ENCODE measurements at regions not wholly inside any gene's neighbourhood (a gene's known extent, or its start where the extent isn't known, plus 50 kb on each side); places are given as distances from the start of the nearest gene placed in this dataset.

- Mint-ChIP-seq H3K4me1 (ENCODE audit: low read depth) (no peaks in the 10 kb centered on the region), H3K27ac (no peak overlapping the region), H3K27me3 (ENCODE audit: low read depth) (no peaks in the 10 kb centered on the region), H3K9me3 (no peaks in the 10 kb centered on the region), H3K36me3 (ENCODE audit: low read depth) (no peaks in the 10 kb centered on the region), H3K4me3 (ENCODE audit: low read depth) (no peak overlapping the region)
- intact Hi-C loops (cut with micrococcal nuclease) = no loop called here
- DNase-seq (ENCODE audit: low spot score) = no peak
These were observed 131.2 kb downstream of the ZNF518B start for GRCh38 chr4:10326075-10326474.

GRCh38 chr4:10321931-10322330 lies 135.3 kb downstream of the ZNF518B start:
- Mint-ChIP-seq H3K4me3 (ENCODE audit: low read depth) (no peak overlapping the region), H3K36me3 (ENCODE audit: low read depth) (no peaks in the 10 kb centered on the region), H3K9me3 (no peaks in the 10 kb centered on the region), H3K27ac (no peak overlapping the region), H3K27me3 (ENCODE audit: low read depth) (no peaks in the 10 kb centered on the region), H3K4me1 (ENCODE audit: low read depth) (no peaks in the 10 kb centered on the region)
- intact Hi-C loops (cut with micrococcal nuclease) = no loop called here
- no peak for DNase-seq (ENCODE audit: low spot score)

- Mint-ChIP-seq H3K27ac (no peak overlapping the region), H3K4me3 (ENCODE audit: low read depth) (no peak overlapping the region), H3K27me3 (ENCODE audit: low read depth) (no peaks in the 10 kb centered on the region), H3K36me3 (ENCODE audit: low read depth) (no peaks in the 10 kb centered on the region), H3K9me3 (no peaks in the 10 kb centered on the region), H3K4me1 (ENCODE audit: low read depth) (no peaks in the 10 kb centered on the region)
- DNase-seq (ENCODE audit: low spot score) = no peak
- intact Hi-C loops (cut with micrococcal nuclease) = no loop called here
These were observed 137.1 kb downstream of the ZNF518B start for GRCh38 chr4:10320130-10320529.

- Mint-ChIP-seq H3K27ac (no peak overlapping the region), H3K27me3 (ENCODE audit: low read depth) (no peaks in the 10 kb centered on the region), H3K9me3 (no peaks in the 10 kb centered on the region), H3K36me3 (ENCODE audit: low read depth) (no peaks in the 10 kb centered on the region), H3K4me3 (ENCODE audit: low read depth) (no peak overlapping the region), H3K4me1 (ENCODE audit: low read depth) (no peaks in the 10 kb centered on the region)
- intact Hi-C loops (cut with micrococcal nuclease) = no loop called here
- DNase-seq (ENCODE audit: low spot score) = no peak
These were observed 139.9 kb downstream of the ZNF518B start for GRCh38 chr4:10317345-10317744.

- no peak overlapping the region for H3K27ac Mint-ChIP-seq
- no peaks in the 10 kb centered on the region for H3K36me3 Mint-ChIP-seq (ENCODE audit: low read depth)
- intact Hi-C loops (cut with micrococcal nuclease) = no loop called here
- no peaks in the 10 kb centered on the region for H3K4me1 Mint-ChIP-seq (ENCODE audit: low read depth)
- no peak for DNase-seq (ENCODE audit: low spot score)
- no peaks in the 10 kb centered on the region for H3K27me3 Mint-ChIP-seq (ENCODE audit: low read depth)
- no peaks in the 10 kb centered on the region for H3K9me3 Mint-ChIP-seq
- no peak overlapping the region for H3K4me3 Mint-ChIP-seq (ENCODE audit: low read depth)
These were observed 140.4 kb downstream of the ZNF518B start for GRCh38 chr4:10316851-10317250.

GRCh38 chr4:10315638-10316037 lies 141.6 kb downstream of the ZNF518B start:
- H3K4me3 Mint-ChIP-seq (ENCODE audit: low read depth) = no peak overlapping the region
- no peaks in the 10 kb centered on the region for H3K27me3 Mint-ChIP-seq (ENCODE audit: low read depth)
- no peak for DNase-seq (ENCODE audit: low spot score)
- H3K4me1 Mint-ChIP-seq (ENCODE audit: low read depth) = no peaks in the 10 kb centered on the region
- intact Hi-C loops (cut with micrococcal nuclease) = no loop called here
- H3K36me3 Mint-ChIP-seq (ENCODE audit: low read depth) = no peaks in the 10 kb centered on the region
- no peaks in the 10 kb centered on the region for H3K9me3 Mint-ChIP-seq
- no peak overlapping the region for H3K27ac Mint-ChIP-seq

- no peaks in the 10 kb centered on the region for H3K36me3 Mint-ChIP-seq (ENCODE audit: low read depth)
- no peaks in the 10 kb centered on the region for H3K27me3 Mint-ChIP-seq (ENCODE audit: low read depth)
- intact Hi-C loops (cut with micrococcal nuclease) = no loop called here
- H3K4me1 Mint-ChIP-seq (ENCODE audit: low read depth) = no peaks in the 10 kb centered on the region
- no peak for DNase-seq (ENCODE audit: low spot score)
- no peaks in the 10 kb centered on the region for H3K9me3 Mint-ChIP-seq
- H3K4me3 Mint-ChIP-seq (ENCODE audit: low read depth) = no peak overlapping the region
- no peak overlapping the region for H3K27ac Mint-ChIP-seq
These were observed 144.7 kb downstream of the ZNF518B start for GRCh38 chr4:10312568-10312967.

GRCh38 chr4:10311939-10312338 lies 145.3 kb downstream of the ZNF518B start:
- no peak for DNase-seq (ENCODE audit: low spot score)
- H3K9me3 Mint-ChIP-seq = no peaks in the 10 kb centered on the region
- no peaks in the 10 kb centered on the region for H3K36me3 Mint-ChIP-seq (ENCODE audit: low read depth)
- no peaks in the 10 kb centered on the region for H3K4me1 Mint-ChIP-seq (ENCODE audit: low read depth)
- intact Hi-C loops (cut with micrococcal nuclease) = no loop called here
- H3K27me3 Mint-ChIP-seq (ENCODE audit: low read depth) = no peaks in the 10 kb centered on the region
- no peak overlapping the region for H3K27ac Mint-ChIP-seq
- H3K4me3 Mint-ChIP-seq (ENCODE audit: low read depth) = no peak overlapping the region

- H3K27me3 Mint-ChIP-seq (ENCODE audit: low read depth) = peaks cover 8% of the 10 kb centered on the region
- H3K4me1 Mint-ChIP-seq (ENCODE audit: low read depth) = no peaks in the 10 kb centered on the region
- H3K4me3 Mint-ChIP-seq (ENCODE audit: low read depth) = no peak overlapping the region
- H3K9me3 Mint-ChIP-seq = no peaks in the 10 kb centered on the region
- no peak for DNase-seq (ENCODE audit: low spot score)
- H3K27ac Mint-ChIP-seq = no peak overlapping the region
- intact Hi-C loops (cut with micrococcal nuclease) = no loop called here
- no peaks in the 10 kb centered on the region for H3K36me3 Mint-ChIP-seq (ENCODE audit: low read depth)
These were observed 151.4 kb downstream of the ZNF518B start for GRCh38 chr4:10305816-10306215.

- no peak overlapping the region for H3K4me3 Mint-ChIP-seq (ENCODE audit: low read depth)
- H3K4me1 Mint-ChIP-seq (ENCODE audit: low read depth) = no peaks in the 10 kb centered on the region
- H3K9me3 Mint-ChIP-seq = no peaks in the 10 kb centered on the region
- peaks cover 8% of the 10 kb centered on the region for H3K27me3 Mint-ChIP-seq (ENCODE audit: low read depth)
- intact Hi-C loops (cut with micrococcal nuclease) = no loop called here
- no peaks in the 10 kb centered on the region for H3K36me3 Mint-ChIP-seq (ENCODE audit: low read depth)
- DNase-seq (ENCODE audit: low spot score) = no peak
- H3K27ac Mint-ChIP-seq = no peak overlapping the region
These were observed 153.9 kb downstream of the ZNF518B start for GRCh38 chr4:10303291-10303690.

GRCh38 chr4:10302096-10302495 lies 155.1 kb downstream of the ZNF518B start:
- Mint-ChIP-seq H3K4me1 (ENCODE audit: low read depth) (no peaks in the 10 kb centered on the region), H3K4me3 (ENCODE audit: low read depth) (no peak overlapping the region), H3K27ac (no peak overlapping the region), H3K9me3 (no peaks in the 10 kb centered on the region), H3K36me3 (ENCODE audit: low read depth) (no peaks in the 10 kb centered on the region), H3K27me3 (ENCODE audit: low read depth) (peaks cover 8% of the 10 kb centered on the region)
- intact Hi-C loops (cut with micrococcal nuclease) = no loop called here
- no peak for DNase-seq (ENCODE audit: low spot score)

GRCh38 chr4:10299601-10300000 lies 157.6 kb downstream of the ZNF518B start:
- intact Hi-C loops (cut with micrococcal nuclease) = no loop called here
- Mint-ChIP-seq H3K36me3 (ENCODE audit: low read depth) (no peaks in the 10 kb centered on the region), H3K27me3 (ENCODE audit: low read depth) (peaks cover 8% of the 10 kb centered on the region), H3K27ac (no peak overlapping the region), H3K9me3 (no peaks in the 10 kb centered on the region), H3K4me3 (ENCODE audit: low read depth) (no peak overlapping the region), H3K4me1 (ENCODE audit: low read depth) (no peaks in the 10 kb centered on the region)
- no peak for DNase-seq (ENCODE audit: low spot score)

GRCh38 chr4:10298681-10299080 lies 158.5 kb downstream of the ZNF518B start:
- DNase-seq (ENCODE audit: low spot score) = no peak
- H3K9me3 Mint-ChIP-seq = no peaks in the 10 kb centered on the region
- no peaks in the 10 kb centered on the region for H3K4me1 Mint-ChIP-seq (ENCODE audit: low read depth)
- intact Hi-C loops (cut with micrococcal nuclease) = no loop called here
- H3K36me3 Mint-ChIP-seq (ENCODE audit: low read depth) = no peaks in the 10 kb centered on the region
- peaks cover 4% of the 10 kb centered on the region for H3K27me3 Mint-ChIP-seq (ENCODE audit: low read depth)
- no peak overlapping the region for H3K4me3 Mint-ChIP-seq (ENCODE audit: low read depth)
- no peak overlapping the region for H3K27ac Mint-ChIP-seq

- DNase-seq (ENCODE audit: low spot score) = no peak
- no peak overlapping the region for H3K4me3 Mint-ChIP-seq (ENCODE audit: low read depth)
- intact Hi-C loops (cut with micrococcal nuclease) = no loop called here
- no peaks in the 10 kb centered on the region for H3K9me3 Mint-ChIP-seq
- no peak overlapping the region for H3K27ac Mint-ChIP-seq
- no peaks in the 10 kb centered on the region for H3K4me1 Mint-ChIP-seq (ENCODE audit: low read depth)
- H3K36me3 Mint-ChIP-seq (ENCODE audit: low read depth) = no peaks in the 10 kb centered on the region
- peaks cover 2% of the 10 kb centered on the region for H3K27me3 Mint-ChIP-seq (ENCODE audit: low read depth)
These were observed 160.5 kb downstream of the ZNF518B start for GRCh38 chr4:10296730-10297129.

All from activated T-helper 2 cell treated with anti-CD3 and anti-CD28 coated beads, Interferon-gamma antibody, Interleukin-2, Interleukin-4, amounts not matched to agents 10 μg/mL and 5 μg/mL and 100 μg/mL, durations not matched to agents 14 hours and 24 hours and 36 hours (primary cell).